K562 (cell line): ENCODE measurements at regions not wholly inside any gene's neighbourhood (a gene's known extent, or its start where the extent isn't known, plus 50 kb on each side); places are given as distances from the start of the nearest gene placed in this dataset.

Experiments used
- ATAC-seq: fragments of 200-7000 bp; cut with Tn5 transposase; 3 replicates; pipeline ENCODE4 v1.9.1; 2020; ENCODE audit warnings: moderate library complexity
- BruUV-seq: library from RNA; stranded (reverse); fragments of 400-500 nt; replicated peaks from 2 replicates; lab custom pipeline; 2021; lab: Mats Ljungman, UMichigan
- CTCF ChIA-PET: fragments of 300-600 bp; formaldehyde crosslinking; extraction: SDS; loops from one replicate; lab custom pipeline; 2021; ENCODE audit warnings: low intra/inter-chr PET ratio; lab: Yijun Ruan, JAX
- POLR2A ChIA-PET: fragments of 300-600, 350-650 bp; sonication (Branson Sonifier 250); formaldehyde crosslinking; extraction: SDS; loops from one replicate; lab custom pipeline; 2021; ENCODE audit warnings: antibody characterized with exemption, inconsistent platforms; lab: Yijun Ruan, JAX
- DNase-seq, 4 experiments: peaks; one replicate each; pipeline versions ENCODE4 v3.0.0 to v3.0.0-alpha.2; 2011 to 2018; ENCODE audit warnings: low spot score in 3 of 4, mixed read lengths in 3 of 4; ENCODE audit errors: extremely low read depth in 1 of 4
- FAIRE-seq: peaks from 2 replicates; lab custom pipeline; 2011; peaks lifted over from hg19 to GRCh38; lab: Jason Lieb, UNC
- H2AFZ ChIP-seq: 2 replicates; pipeline ENCODE4 v1.6.0; 2011; ENCODE audit warnings: low read depth, low read length, control low read depth, inconsistent platforms
- H3K27ac ChIP-seq: fragments of 200-600 bp; 3 replicates; pipeline ENCODE4 v1.8.0; 2011; ENCODE audit warnings: low read depth, mild to moderate bottlenecking, control low read depth, inconsistent platforms, low read length, moderate library complexity, mixed read lengths; ENCODE audit errors: extremely low read depth
- H3K27me3 ChIP-seq, 2 experiments: fragments of 300-600 bp in 1 of 2; 2 replicates in 1 of 2; 3 replicates in 1 of 2; pipeline versions ENCODE4 v1.6.0 to v1.8.0; 2011; ENCODE audit warnings: inconsistent platforms in 2 of 2, low read length in 2 of 2, mild to moderate bottlenecking in 1 of 2, mixed read lengths in 1 of 2, moderate library complexity in 1 of 2; ENCODE audit not compliant: control insufficient read depth in 2 of 2, insufficient read depth in 2 of 2
- H3K36me3 ChIP-seq: fragments of 300-600 bp; 3 replicates; pipeline ENCODE4 v1.8.0; 2011; ENCODE audit warnings: mild to moderate bottlenecking, low read length, inconsistent platforms; ENCODE audit not compliant: control insufficient read depth, insufficient read depth
- H3K4me1 ChIP-seq, 2 experiments: fragments of 200-600 bp in 1 of 2; replicated peaks in 1 of 2; 2 replicates in 1 of 2; 3 replicates in 1 of 2; pipeline versions ENCODE4 v1.5.1 to v1.8.0; 2011; ENCODE audit warnings: inconsistent platforms in 2 of 2, low read length in 2 of 2, mild to moderate bottlenecking in 1 of 2, mixed read lengths in 1 of 2, moderate library complexity in 1 of 2; ENCODE audit not compliant: control insufficient read depth in 2 of 2, insufficient read depth in 2 of 2
- H3K4me2 ChIP-seq: 2 replicates; pipeline ENCODE4 v1.6.1; 2011; ENCODE audit warnings: low read length, control low read depth, inconsistent platforms, mixed read lengths; ENCODE audit not compliant: insufficient read depth
- H3K4me3 ChIP-seq: fragments of 200-600 bp; sonication (generic), shearing (Covaris generic); 2 replicates; pipeline ENCODE4 v1.5.1; 2016; ENCODE audit warnings: control low read depth, inconsistent platforms
- H3K79me2 ChIP-seq: fragments of 200-600 bp; 3 replicates; pipeline ENCODE4 v1.8.0; 2011; ENCODE audit warnings: low read length, inconsistent platforms; ENCODE audit not compliant: control insufficient read depth, insufficient read depth
- H3K9ac ChIP-seq, 2 experiments: 2 replicates each; pipeline versions ENCODE4 v1.6.0 to v1.6.1; 2011; ENCODE audit warnings: low read depth in 2 of 2, low read length in 2 of 2, control low read depth in 1 of 2, inconsistent platforms in 1 of 2, mild to moderate bottlenecking in 1 of 2, mixed read lengths in 1 of 2; ENCODE audit not compliant: insufficient read depth in 1 of 2
- H3K9me1 ChIP-seq: one replicate; pipeline ENCODE4 v1.6.0; 2011; ENCODE audit warnings: inconsistent platforms, mild to moderate bottlenecking, low read length, moderate library complexity; ENCODE audit not compliant: control insufficient read depth, insufficient read depth
- H3K9me3 ChIP-seq: replicated peaks from 2 replicates; pipeline ENCODE4 v1.5.1; 2011; ENCODE audit warnings: low read depth, low read length, inconsistent platforms; ENCODE audit not compliant: control insufficient read depth, insufficient read depth
- H4K20me1 ChIP-seq: replicated peaks from 2 replicates; pipeline ENCODE4 v1.6.1; 2011; ENCODE audit warnings: low read length, inconsistent platforms, mixed read lengths; ENCODE audit not compliant: control insufficient read depth, insufficient read depth
- BCL6 ChIP-seq: fragments of 250-450 bp; sonication (Bioruptor Pico); IDR thresholded peaks from 2 replicates; pipeline ENCODE4 v1.4.0; 2020
- BCOR ChIP-seq: fragments of 450-650 bp; IDR thresholded peaks from 2 replicates; pipeline ENCODE4 v1.6.1; 2016
- CBX3 ChIP-seq, 2 experiments: IDR thresholded peaks; 1 replicate in 1 of 2; 2 replicates in 1 of 2; pipeline ENCODE4 v1.6.1; 2012; ENCODE audit warnings: inconsistent platforms in 2 of 2, low read length in 2 of 2, borderline replicate concordance in 1 of 2, control low read depth in 1 of 2
- CHD2 ChIP-seq: IDR thresholded peaks from 2 replicates; pipeline ENCODE4 v1.6.1; 2011; ENCODE audit warnings: low read depth, low read length
- EWSR1 ChIP-seq: fragments of 450-650 bp; IDR thresholded peaks from 2 replicates; pipeline ENCODE4 v1.6.1; 2018; ENCODE audit warnings: borderline replicate concordance, mild to moderate bottlenecking, low read depth, moderate library complexity; ENCODE audit not compliant: partially characterized antibody
- GTF2A2 ChIP-seq: IDR thresholded peaks from 2 replicates; pipeline ENCODE4 v1.6.1; 2016; ENCODE audit warnings: mild to moderate bottlenecking, missing genetic modification characterization, missing compliant biosample characterization
- HDAC3 ChIP-seq: fragments of 450-650 bp; IDR thresholded peaks from 2 replicates; pipeline ENCODE4 v1.6.1; 2018; ENCODE audit warnings: borderline replicate concordance, mild to moderate bottlenecking, moderate library complexity; ENCODE audit not compliant: partially characterized antibody
- HEY1 ChIP-seq: fragments of 250-450 bp; sonication (Bioruptor Pico); IDR thresholded peaks from 2 replicates; pipeline ENCODE4 v1.5.0; 2020; ENCODE audit warnings: mild to moderate bottlenecking, moderate library complexity, borderline replicate concordance
- NBN ChIP-seq: fragments of 450-650 bp; IDR thresholded peaks from 2 replicates; pipeline ENCODE4 v1.6.1; 2016; ENCODE audit warnings: low read depth, mild to moderate bottlenecking
- NR3C1 ChIP-seq: sonication (generic); formaldehyde crosslinking; IDR thresholded peaks from 2 replicates; pipeline ENCODE4 v1.8.1; 2022; ENCODE audit warnings: missing genetic modification reagents
- PURB ChIP-seq: sonication (generic); formaldehyde crosslinking; IDR thresholded peaks from 2 replicates; pipeline ENCODE4 v1.9.0; 2021; ENCODE audit warnings: low read depth, mild to moderate bottlenecking, missing genetic modification reagents
- SRF ChIP-seq, 2 experiments: fragments of 250-450, 450-650 bp in 1 of 2; sonication (Bioruptor Pico) in 1 of 2; sonication (generic) in 1 of 2; formaldehyde crosslinking; IDR thresholded peaks; 2 replicates each; pipeline versions ENCODE4 v1.5.0 to v1.5.1; 2020 to 2022; ENCODE audit warnings: mild to moderate bottlenecking in 1 of 2, missing genetic modification reagents in 1 of 2
- TAF15 ChIP-seq: fragments of 200-400 bp; formaldehyde crosslinking; IDR thresholded peaks from 2 replicates; pipeline ENCODE4 v1.6.1; 2017; ENCODE audit warnings: mild to moderate bottlenecking, low read depth, low read length, moderate library complexity
- YBX1 ChIP-seq: fragments of 450-650 bp; IDR thresholded peaks from 2 replicates; pipeline ENCODE4 v1.7.1; 2016; ENCODE audit warnings: mild to moderate bottlenecking
- WGBS: fragments of 100-300 bp; shearing (Covaris generic); methylation state at CpG from one replicate; pipeline ENCODE4 v1.1.6; 2016; ENCODE audit warnings: low coverage, mixed read lengths; ENCODE audit not compliant: insufficient coverage; ENCODE audit errors: missing lambda C conversion rate; 5-methylcytosine and 5-hydroxymethylcytosine counted together
- in situ Hi-C: fragments of 300-500 bp; cut with MboI; formaldehyde crosslinking; loops from 4 replicates; pipeline ENCODE4 v1.15.0; 2018; ENCODE audit warnings: inconsistent platforms, mixed read lengths
- intact Hi-C: fragments of 100-400 bp; cut with micrococcal nuclease; formaldehyde crosslinking; loops from 2 replicates; pipeline ENCODE4 v1.14.2; 2022
- TF ChIP-seq, protein P1 (sequence below): fragments of 450-650 bp; formaldehyde crosslinking; IDR thresholded peaks from 2 replicates; pipeline ENCODE4 v1.4.0; 2020; ENCODE audit warnings: mild to moderate bottlenecking, moderate library complexity

DNA sequence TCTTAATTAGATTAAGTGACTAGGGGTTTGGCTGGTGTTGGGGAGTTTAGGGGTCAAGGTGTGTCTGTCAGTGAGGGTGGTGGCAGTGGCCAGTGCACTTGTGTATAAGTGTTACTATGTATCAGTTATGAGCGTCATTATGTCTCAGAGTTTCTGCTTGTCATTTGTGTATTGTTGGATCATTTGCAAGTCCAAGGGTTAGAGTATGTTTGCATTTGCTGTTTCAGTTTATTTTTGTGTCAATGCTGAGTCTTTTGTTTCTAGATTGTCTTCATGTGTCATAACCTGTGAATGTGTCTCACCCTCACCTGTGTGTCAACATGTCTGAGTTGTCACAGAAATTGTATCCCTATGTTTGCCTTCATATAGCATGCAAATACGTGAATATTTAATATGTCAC, 97.5 kb upstream of the PAX2 start:
- Histone ChIP-seq H3K36me3 (no peaks in the 10 kb centered on the region), H3K4me1 (no peaks in the 10 kb centered on the region), H3K9ac (no peak overlapping the region), H2AFZ (no peak overlapping the region), H4K20me1 (no peaks in the 10 kb centered on the region), H3K9me3 (no peaks in the 10 kb centered on the region), H3K9me1 (no peaks in the 10 kb centered on the region), H3K27me3 (peaks cover 0 to 16% of the 10 kb centered on the region in 2 experiments; a peak in 3 of 5 replicates), H3K4me3 (no peak overlapping the region), H3K27ac (no peak overlapping the region), H3K79me2 (no peaks in the 10 kb centered on the region), H3K4me2 (no peak overlapping the region)
- intact Hi-C loops (no loop called here), in situ Hi-C loops (no loop called here)
- BruUV-seq = no TSS peak
- POLR2A ChIA-PET = no interaction called here
- CTCF ChIA-PET = no interaction called here
- FAIRE-seq (no peak), DNase-seq (no peak), ATAC-seq (no peak)
- WGBS = 9% methylated on average over 2 of the region's 2 CpGs
- no peak for TF ChIP-seq EWSR1
- no peak for TF ChIP-seq GTF2A2 (tag)
- TF ChIP-seq CBX3 (IDR thresholded peaks at IDR 0.05; ENCODE audit: borderline replicate concordance in 1 of 2, low read length in 2 of 2) = no peak
- TF ChIP-seq PURB (CRISPR knock-in tag) = no peak

DNA sequence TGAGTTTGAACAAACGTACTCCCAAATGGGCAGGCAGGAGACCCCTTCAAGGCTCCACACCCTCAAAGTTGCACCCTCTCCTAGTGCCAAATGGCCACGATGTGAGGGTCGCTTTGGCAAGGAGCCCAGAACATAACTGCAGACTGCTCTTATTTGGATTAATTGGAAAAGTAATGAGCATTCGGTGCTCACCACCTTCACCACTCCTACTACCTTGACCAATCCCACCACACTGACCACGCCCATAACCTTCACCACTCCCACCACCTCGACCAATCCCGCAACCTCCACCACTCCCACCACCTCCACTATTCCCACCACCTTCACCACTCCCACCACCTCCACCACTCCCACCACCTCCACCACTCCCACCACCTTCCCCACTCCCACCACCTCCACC, 94.7 kb upstream of the PAX2 start:
- no peaks in the 10 kb centered on the region for H4K20me1 ChIP-seq
- CTCF ChIA-PET = no interaction called here
- no peaks in the 10 kb centered on the region for H3K9me3 ChIP-seq
- intact Hi-C loops (no loop called here), in situ Hi-C loops (no loop called here)
- no peak for ATAC-seq
- POLR2A ChIA-PET = no interaction called here
- BruUV-seq = no TSS peak
- no peaks in the 10 kb centered on the region for H3K9me1 ChIP-seq
- H2AFZ ChIP-seq = no peak overlapping the region
- H3K9ac ChIP-seq = no peak overlapping the region
- no peak for DNase-seq
- H3K27me3 ChIP-seq = peaks cover 12 to 20% of the 10 kb centered on the region in 2 experiments
- no peaks in the 10 kb centered on the region for H3K79me2 ChIP-seq
- H3K36me3 ChIP-seq = no peaks in the 10 kb centered on the region
- H3K27ac ChIP-seq = no peak overlapping the region
- 15% methylated on average over 6 of the region's 7 CpGs for WGBS
- H3K4me1 ChIP-seq = peaks cover 0 to 12% of the 10 kb centered on the region in 2 experiments; a peak in 2 of 5 replicates
- no peak overlapping the region for H3K4me3 ChIP-seq
- no peak for FAIRE-seq
- no peak overlapping the region for H3K4me2 ChIP-seq
- TF ChIP-seq YBX1 = no peak
- TF ChIP-seq BCOR = no peak
- TF ChIP-seq, protein P1, sequence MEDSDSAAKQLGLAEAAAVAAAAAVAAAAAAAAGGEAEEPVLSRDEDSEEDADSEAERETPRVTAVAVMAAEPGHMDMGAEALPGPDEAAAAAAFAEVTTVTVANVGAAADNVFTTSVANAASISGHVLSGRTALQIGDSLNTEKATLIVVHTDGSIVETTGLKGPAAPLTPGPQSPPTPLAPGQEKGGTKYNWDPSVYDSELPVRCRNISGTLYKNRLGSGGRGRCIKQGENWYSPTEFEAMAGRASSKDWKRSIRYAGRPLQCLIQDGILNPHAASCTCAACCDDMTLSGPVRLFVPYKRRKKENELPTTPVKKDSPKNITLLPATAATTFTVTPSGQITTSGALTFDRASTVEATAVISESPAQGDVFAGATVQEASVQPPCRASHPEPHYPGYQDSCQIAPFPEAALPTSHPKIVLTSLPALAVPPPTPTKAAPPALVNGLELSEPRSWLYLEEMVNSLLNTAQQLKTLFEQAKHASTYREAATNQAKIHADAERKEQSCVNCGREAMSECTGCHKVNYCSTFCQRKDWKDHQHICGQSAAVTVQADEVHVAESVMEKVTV (CRISPR knock-in tag) = no peak
- no peak for TF ChIP-seq NR3C1 (CRISPR knock-in tag)
- TF ChIP-seq SRF (CRISPR knock-in tag; IDR thresholded peaks at IDR 0.05) = no peak
- TF ChIP-seq CHD2 = no peak
- TF ChIP-seq BCL6 (CRISPR knock-in tag) = no peak
- TF ChIP-seq NBN = no peak
- TF ChIP-seq HDAC3 = no peak
- no peak for TF ChIP-seq TAF15
- no peak for TF ChIP-seq HEY1 (CRISPR knock-in tag)
